GM19455 (cell line): ENCODE measurements at regions not wholly inside any gene's neighbourhood (a gene's known extent, or its start where the extent isn't known, plus 50 kb on each side); places are given as distances from the start of the nearest gene placed in this dataset.

Experiments
- ATAC-seq: cut with Tn5 transposase; IDR thresholded peaks from one replicate; pipeline ENCODE4 v1.9.1; 2021; ENCODE audit not compliant: unreplicated experiment

DNA sequence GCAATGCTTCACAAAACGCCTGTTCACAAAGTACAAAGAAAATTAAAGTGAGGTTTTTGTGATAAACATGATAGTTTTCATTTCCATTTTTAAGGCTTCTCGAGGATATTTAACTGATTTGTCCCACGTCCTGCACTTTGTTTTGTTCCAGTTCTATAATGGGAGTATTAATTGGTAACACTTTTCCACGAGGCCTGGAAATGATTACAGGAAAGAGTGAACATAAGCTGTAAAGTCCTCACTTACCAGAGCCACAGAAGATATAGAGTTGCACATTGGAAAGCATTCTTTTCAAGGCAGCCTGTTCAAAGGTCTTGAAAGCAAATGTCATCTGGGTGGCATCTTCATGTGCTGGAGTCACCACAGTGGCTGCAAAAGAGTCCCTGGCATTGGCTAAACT, 1236.6 kb downstream of the BCL11B start:
- ATAC-seq, result no peak

DNA sequence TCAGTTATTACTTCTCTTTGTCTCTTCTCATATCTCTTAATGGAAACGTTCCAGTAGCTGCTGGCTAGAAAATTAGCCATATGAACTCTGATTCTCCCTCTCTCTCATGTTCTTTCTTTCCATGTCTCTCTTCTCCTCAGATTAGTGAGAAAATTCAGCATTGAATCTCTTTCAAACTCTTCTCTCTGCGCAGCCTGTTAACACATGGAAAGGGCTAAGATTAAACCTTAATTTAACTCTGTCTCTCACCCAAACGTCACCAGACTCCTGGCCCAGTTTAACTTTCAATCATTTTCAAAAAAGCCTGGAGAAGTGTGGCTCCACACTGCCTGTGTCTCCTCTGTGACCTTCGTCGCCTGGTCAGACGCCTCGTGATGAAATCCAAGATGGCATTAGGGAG, 1234.2 kb downstream of the BCL11B start:
- ATAC-seq, result no peak

DNA sequence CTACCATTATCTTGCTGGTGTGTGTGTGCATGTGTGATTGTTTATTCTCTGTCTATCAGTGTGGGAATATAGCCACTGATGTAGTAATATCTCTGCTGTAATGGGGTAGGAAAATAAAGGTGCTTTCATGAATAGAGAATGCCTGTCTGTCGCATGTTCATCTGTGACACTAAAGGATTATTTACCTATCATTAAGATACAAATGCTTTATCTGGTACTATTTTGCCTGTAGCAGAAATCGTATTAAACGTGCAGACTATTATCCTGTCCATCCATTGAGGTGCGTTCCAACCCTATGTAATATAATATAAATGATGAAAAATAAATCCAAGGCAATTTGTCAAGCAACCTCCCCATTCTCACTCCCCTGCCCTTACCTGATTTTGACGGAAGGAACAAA, 1215.1 kb downstream of the BCL11B start:
- no peak for ATAC-seq

DNA sequence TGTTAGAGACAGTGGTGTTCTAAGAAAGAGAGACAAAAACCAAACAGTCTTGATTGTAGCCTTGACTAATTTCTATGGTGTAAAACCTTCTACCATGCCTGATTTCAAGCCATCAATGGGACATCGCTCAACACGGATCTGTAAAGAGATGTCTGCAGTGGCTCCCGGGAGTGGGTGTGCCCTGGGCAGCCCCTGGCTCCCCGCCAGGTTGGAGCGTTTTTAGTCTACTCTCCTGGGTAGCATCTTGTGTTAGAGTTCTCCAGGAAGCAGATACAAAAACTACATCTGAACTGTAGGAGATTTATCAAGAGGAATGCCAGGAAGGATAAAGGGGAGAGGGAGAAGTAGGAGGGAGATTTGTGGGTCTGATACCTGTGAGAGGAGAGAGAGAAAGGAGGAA, 1212.9 kb downstream of the BCL11B start:
- ATAC-seq, result no peak

DNA sequence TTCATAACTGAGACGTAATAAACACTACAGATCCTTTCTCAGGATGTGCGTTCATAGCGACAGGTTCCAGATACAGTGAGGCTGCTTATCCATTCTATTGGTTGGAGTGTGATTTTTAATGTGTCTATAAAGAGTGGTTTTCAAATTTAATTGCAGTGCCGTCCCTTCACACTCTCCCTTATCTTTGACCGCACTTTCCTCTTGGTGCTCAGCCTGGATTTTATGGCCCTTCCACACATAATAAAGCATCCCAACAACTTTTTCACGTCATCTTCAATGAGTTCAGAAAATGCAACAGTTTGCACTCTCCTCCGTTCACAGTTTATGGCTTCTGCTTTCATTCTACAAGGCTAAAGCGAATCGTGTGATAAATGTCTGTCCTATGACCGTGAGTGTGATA, 1209.9 kb downstream of the BCL11B start:
- no peak for ATAC-seq

DNA sequence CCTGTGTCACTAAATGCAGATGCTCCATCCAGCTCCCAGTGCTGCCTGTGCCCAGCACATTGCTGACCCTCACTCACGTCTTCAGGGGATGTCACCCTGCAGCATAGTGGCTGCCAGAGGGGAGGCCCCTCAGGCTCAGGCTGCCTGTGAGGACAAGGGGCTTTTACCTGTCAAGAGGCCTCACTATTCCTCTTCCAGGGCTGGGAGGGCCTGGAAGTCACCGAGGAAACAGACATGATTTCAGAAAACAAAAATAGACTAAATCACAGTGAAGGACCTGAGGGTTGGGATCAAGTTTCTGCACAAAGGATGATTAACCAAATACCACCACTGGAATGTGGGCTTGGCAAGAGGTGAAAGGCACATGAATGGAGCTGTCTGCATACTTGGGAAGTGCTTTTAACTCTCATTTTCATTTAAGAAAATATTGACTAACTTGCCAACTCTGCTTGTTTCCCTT, 1202.3 kb downstream of the BCL11B start:
- ATAC-seq, result no peak

DNA sequence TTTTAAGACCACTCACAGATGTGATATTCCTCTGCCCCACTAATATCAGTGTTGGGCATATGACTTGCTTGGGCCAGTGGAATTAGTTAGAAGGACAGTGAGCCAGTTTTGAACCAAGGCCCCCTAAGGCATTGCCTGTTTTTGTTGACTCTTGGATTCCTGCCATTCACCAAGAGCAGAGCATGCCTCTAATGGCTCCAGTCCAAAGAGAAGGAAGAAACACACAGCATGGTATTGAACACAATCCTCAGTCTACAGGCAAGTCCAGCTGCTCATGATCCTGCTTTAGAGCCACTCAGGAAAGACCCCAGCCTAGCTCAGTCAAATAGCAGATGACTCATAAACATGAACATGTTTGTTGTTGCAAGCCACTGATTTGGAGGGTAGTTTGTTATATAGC, 1201.5 kb downstream of the BCL11B start:
- no peak for ATAC-seq

DNA sequence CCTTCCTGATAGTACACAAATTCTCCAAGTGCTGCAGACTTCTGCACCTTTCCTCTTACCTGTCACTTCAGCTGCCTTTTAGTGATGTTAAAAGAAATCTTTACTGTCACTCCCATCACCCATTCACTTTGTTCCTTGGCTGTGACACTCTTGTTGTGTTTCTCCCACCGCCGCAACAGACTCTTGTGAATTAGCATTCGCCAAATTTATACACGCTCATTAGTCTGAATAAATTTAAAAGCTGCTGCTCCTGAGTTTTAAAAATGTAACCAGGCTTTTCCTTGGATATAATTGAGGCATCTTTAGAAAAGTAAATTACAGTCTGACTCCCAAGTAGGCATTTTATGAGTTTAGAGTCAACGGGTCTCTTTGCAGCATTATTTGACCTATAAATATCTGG, 1197.9 kb downstream of the BCL11B start:
- no peak for ATAC-seq

DNA sequence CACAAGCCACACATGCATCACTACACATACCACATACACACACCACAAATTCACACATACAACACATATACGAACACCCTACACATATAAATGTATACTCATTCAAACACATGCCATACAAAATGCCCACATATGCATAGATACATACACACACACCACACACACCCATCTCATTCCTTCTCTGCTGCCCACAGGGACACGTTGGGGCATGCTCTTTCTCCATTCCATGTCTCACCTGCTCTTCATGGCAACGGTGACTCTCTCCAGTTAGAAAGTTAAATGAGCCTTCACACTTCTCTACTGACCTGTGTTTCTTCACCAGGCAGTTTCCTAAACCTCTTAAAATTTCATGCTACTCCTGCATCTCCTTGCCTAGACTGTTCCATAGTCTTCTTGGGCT, 1194.8 kb downstream of the BCL11B start:
- ATAC-seq, result no peak

DNA sequence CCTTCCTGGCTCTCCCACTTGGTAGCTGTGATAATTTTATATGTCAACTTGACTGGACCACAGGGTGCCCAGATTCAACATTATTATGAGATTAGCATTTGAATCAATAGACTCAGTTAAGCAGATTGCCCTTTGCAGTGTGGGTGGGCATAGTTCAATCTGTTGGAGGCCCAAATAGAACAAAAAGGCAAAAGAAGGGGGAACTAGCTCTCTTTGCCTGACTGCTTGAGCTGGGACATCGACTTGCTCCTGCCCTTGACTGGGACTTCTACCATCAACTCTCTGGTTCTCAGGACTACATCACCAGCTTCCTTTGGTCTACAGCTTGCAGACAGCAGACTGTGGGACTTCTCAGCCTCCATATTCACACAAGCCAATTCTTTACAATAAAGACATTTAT, 1189.2 kb downstream of the BCL11B start:
- no peak for ATAC-seq

DNA sequence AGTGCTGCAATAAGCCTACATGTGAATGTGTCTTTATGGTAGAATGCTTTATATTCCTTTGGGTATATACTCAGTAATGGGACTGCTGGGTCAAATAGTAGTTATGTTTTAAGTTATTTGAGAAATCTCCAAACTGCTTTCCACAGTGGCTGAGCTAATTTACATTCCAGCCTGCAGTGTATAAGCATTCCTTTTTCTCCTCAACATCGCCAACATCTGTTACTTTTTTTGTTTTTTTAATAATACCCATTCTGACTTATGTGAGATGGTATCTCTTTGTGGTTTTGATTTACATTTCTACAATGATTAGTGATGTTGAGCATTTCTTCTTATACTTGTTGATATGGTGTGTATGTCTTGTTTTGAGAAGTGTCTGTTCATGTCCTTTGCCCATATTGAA, 1186.2 kb downstream of the BCL11B start:
- no peak for ATAC-seq

DNA sequence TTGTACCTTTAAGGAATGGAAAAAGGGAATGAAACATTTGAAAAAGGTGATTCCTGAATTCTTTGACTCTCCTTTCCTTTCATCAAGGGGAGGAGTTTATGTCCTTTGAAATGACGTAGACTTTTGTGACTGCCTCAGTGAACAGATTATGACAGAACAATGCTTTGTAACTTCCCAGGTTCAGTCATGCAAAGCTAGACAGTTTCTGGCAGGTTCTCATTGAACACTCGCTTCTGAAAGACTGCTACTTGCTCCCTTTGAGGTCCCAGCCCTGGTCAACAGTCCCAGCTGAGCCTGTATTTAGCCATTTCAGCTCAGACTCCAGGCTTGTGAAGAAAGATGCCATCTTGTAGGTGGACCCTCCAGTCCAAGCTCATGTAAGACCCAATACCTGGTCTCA, 1178.9 kb downstream of the BCL11B start:
- no peak for ATAC-seq

DNA sequence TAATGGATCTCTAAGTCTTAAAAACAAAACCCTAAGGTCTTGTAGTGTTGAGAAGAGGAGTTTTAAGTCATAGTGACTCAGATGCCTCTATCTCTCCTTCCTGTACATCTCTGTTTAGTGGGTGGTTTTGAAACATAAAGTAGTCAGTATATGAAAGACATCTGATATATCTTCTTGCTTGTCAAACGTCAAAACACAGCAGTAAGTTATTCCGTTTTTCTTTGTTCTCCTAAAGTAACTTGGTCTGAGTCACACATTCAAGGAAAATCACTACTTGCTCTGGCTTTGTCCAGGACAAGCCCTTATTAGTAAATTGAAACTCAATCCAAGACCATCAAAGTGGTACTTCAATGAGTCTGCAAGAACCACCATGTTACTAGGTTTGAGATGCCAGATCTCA, 1172.5 kb downstream of the BCL11B start:
- no peak for ATAC-seq

DNA sequence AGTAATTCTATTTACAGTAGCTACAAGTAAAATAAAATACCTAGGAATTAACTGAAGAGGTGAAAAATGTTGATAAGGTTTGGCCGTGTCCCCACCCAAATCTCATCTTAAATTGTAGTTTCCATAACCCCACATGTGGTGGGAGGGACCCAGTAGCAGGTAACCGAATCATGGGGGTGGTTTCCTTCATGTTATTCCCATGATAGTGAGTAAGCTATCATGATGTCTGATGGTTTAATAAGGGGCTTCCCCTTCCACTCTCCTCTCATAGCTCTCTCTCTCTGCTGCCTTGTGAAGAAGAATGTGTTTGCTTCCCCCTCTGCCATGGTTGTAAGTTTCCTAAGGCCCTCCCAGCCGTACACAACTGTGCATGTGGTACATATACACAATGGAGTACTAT, 1170.7 kb downstream of the BCL11B start:
- ATAC-seq, result no peak

DNA sequence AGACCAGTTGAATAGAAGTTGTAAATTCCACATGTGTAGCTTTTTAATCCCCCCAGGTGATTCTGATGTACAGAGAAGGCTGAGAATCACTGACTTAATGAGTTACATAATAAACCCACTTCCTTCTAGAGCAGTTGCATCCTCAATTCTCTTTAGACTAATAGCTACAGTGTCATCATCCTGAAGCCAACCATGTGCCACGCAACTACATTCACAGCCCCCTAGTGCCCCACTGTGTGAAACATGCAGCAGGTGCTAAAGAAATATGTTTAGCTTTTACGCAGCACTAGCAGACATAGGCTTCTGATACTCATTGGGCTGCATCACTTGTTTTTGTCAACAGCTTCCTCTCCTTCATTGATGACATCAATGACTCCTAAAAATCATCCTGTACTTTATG, 1168.3 kb downstream of the BCL11B start:
- no peak for ATAC-seq

DNA sequence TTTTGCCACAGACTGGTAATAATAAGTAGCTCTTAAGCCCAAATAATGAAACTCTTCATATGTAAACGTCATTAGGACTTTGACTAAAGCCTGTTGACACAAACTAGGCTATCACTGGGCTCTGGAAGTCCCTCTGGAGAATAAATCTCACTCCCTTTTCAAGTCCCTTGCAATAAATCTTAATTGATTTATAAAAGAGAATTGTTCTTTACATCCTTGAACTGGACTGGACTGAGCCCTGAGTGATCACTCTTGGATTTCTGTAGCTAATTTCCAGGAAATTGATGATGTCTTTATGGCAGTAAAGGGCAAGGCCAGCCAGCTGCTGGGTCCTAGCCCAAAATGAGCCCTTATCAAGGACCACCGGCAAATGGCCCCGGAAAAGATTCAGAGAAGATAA, 1162.7 kb downstream of the BCL11B start:
- ATAC-seq, result no peak

DNA sequence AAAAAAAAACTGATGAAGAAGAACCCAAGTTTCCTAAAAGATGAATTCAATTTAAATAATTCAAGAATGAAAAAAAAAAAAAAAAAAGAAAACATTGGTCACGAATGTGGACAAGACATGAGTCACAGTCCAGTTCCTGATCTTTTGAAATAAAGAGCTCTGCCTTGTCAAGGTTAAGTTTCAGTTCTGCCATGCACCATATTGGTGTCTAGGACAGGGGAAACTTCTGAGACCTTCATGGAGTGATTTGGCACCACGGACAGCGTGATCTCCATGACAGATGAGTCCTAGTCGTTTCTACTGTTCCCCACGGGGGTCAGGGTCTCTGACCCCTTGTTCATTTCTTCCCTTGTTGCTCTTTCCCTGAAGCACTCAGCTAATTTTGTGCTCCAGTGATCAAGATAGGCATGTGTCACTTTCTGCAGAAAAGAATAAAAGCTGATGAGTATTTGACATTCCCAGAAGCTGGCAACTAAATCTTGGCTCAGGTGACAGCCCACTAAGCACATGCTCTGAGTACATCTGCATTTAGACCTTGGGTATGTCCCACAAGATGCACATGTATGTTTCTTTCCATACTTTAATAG, 1159.7 kb downstream of the BCL11B start:
- ATAC-seq, result no peak

DNA sequence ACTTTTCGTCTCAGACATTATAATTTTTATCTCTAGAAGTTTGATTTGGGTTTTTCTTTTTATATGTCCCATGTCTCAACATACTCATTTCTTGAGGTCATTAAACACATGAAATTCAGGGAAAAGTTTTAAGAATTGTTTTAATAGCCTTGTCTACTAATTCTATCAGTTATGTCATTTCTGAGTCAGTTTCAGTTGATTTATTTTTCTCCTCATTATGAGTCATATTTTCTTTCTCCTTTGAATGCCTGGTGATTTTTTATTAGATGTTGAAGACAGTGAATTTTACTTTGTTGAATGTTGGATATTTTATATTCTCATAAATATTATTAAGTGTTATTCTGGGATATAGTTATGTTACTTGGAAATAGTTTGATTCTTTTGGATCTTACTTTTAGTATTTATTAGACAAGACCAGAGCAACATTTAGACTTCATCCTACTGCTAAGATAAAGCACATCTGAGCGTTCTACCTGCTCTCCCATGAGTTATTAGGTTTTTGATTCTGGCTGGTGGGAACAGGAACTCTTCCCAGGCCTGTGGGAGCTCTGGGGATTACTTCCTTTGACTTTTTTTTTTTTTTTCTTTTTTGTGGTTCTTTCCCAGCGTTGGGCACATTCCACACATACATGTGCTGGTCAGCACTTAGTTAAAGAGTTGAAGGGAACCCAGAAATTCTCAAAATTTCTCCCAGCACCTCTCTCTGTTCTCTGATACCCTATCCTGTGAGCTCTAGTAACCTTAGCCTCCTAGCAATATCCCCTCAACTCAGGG, 1157.7 kb downstream of the BCL11B start:
- no peak for ATAC-seq

DNA sequence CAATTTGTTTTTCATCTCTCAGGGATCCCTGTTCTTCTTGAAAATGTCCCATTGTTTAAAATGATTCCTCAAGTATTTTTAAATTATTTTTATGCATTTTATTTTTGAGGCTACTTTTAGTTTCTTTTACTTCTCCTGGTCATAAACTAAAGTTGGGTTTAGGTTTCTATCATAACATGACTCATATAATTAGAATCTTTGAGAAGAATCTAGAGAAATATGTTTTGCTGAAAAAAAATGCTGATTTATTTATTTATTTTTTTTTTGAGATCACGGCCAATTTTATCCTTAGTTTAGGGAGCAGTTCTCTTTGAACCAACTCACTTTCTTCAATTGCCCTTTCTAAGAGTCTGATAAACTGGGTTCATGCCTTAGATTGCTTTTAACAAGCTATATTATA, 1157.1 kb downstream of the BCL11B start:
- ATAC-seq, result no peak

DNA sequence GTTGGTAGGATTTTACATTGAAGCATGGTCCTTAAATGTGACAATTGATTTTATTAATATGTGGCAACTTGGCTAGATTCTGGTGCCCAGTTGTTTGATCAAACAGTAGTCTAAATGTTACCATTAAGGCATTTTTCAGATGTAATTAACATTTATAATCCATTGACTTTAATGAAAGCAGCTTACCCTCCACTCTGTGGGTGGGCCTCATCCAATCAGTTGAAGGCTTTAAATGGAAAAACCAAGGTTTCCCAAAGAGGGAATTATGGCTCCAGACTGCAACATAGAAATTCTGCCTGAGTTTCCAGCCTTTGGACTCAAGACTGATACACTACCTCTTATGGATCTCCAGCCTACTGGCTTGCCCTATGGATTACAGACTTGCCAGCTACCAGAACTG, 1153.2 kb downstream of the BCL11B start:
- ATAC-seq, result no peak

DNA sequence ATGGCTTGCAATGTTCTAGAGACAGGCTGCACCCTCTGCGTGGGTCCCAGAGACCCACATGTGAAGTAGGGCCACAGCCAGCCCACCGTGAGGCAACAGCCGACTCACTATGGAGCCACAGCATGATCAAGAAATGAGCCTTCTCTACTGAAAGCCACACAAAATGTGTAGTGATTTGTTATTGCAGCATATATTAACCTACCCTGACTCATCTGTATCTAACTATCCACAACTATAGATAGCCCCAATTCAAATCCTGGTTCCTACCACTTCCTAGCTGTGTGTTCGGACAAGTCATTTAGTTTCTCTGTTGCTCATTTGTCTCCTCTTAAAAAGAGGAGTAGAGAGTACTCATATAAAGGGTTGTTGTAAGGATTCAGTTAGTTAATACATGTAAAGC, 1152.3 kb downstream of the BCL11B start:
- ATAC-seq, result no peak

DNA sequence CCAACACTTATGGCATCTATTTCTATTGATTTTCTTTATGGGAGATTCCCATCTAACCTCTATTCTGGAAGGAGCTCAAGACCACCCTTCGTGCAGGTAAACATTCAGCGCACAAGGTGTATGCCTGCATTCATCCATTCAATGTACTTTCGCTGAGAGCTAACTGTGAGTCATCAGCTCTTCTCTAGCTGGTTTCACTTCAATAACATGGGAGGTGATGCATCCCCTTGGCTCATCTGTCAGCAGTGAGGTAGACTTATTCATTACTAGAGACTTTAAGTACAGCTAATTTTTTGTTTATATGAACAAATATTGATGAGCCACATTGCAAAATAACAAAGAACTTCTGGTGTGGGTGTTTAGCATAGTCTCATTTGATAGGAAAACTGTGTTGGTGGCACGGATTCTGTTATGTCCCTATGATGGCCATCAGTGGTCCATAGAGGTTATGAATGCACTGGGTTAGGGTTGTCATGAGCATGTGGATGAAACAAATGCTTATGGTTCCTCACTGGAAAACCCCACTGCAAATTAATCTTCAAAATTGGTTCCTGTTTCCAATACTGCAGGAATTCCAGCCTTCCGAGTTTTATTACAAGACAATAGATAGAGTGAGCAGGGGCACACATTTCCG, 1151.0 kb downstream of the BCL11B start:
- no peak for ATAC-seq
